Amniotic stem cell (primary cell): ENCODE measurements at regions not wholly inside any gene's neighbourhood (a gene's known extent, or its start where the extent isn't known, plus 50 kb on each side); places are given as distances from the start of the nearest gene placed in this dataset.

Source experiments
- DNase-seq: peaks from one replicate; lab custom pipeline; 2025; lab: John Stamatoyannopoulos, UW

GRCh38 chr2:120937686-120938044 lies 202.0 kb downstream of the GLI2 start:
- DNase-seq, result no peak

GRCh38 chr2:120938045-120938771 lies 202.5 kb downstream of the GLI2 start:
- DNase-seq, result no peak

- DNase-seq, result peak; percentile 78
These were observed 204.1 kb downstream of the GLI2 start for GRCh38 chr2:120939595-120940318.

GRCh38 chr2:120940319-120940696 lies 204.6 kb downstream of the GLI2 start:
- DNase-seq, result no peak

- no peak for DNase-seq
These were observed 205.1 kb downstream of the GLI2 start for GRCh38 chr2:120940726-120941256.

- DNase-seq, result no peak
These were observed 206.0 kb downstream of the GLI2 start for GRCh38 chr2:120941571-120942120.

- no peak for DNase-seq
These were observed 207.0 kb downstream of the GLI2 start for GRCh38 chr2:120942658-120943057.

GRCh38 chr2:120943403-120944034 lies 207.9 kb downstream of the GLI2 start:
- DNase-seq, result no peak

- no peak for DNase-seq
These were observed 208.9 kb downstream of the GLI2 start for GRCh38 chr2:120944575-120944974.

- no peak for DNase-seq
These were observed 209.4 kb downstream of the GLI2 start for GRCh38 chr2:120945091-120945490.

- no peak for DNase-seq
These were observed 210.3 kb downstream of the GLI2 start for GRCh38 chr2:120945832-120946499.

- DNase-seq, result no peak
These were observed 211.7 kb downstream of the GLI2 start for GRCh38 chr2:120947327-120947726.

GRCh38 chr2:120947982-120948661 lies 212.5 kb downstream of the GLI2 start:
- DNase-seq, result no peak

GRCh38 chr2:120948662-120949011 lies 213.0 kb downstream of the GLI2 start:
- no peak for DNase-seq

GRCh38 chr2:120949027-120949956 lies 213.6 kb downstream of the GLI2 start:
- DNase-seq, result no peak

GRCh38 chr2:120949957-120950590 lies 214.4 kb downstream of the GLI2 start:
- no peak for DNase-seq

GRCh38 chr2:120951693-120952092 lies 216.0 kb downstream of the GLI2 start:
- DNase-seq, result no peak

- DNase-seq, result no peak
These were observed 216.7 kb downstream of the GLI2 start for GRCh38 chr2:120952318-120952717.

- no peak for DNase-seq
These were observed 217.5 kb downstream of the GLI2 start for GRCh38 chr2:120953066-120953756.
